GM18520 (cell line): ENCODE measurements at regions not wholly inside any gene's neighbourhood (a gene's known extent, or its start where the extent isn't known, plus 50 kb on each side); places are given as distances from the start of the nearest gene placed in this dataset.

Experiments used
- ATAC-seq: cut with Tn5 transposase; IDR thresholded peaks from one replicate; pipeline ENCODE4 v1.9.1; 2021; ENCODE audit not compliant: unreplicated experiment

DNA sequence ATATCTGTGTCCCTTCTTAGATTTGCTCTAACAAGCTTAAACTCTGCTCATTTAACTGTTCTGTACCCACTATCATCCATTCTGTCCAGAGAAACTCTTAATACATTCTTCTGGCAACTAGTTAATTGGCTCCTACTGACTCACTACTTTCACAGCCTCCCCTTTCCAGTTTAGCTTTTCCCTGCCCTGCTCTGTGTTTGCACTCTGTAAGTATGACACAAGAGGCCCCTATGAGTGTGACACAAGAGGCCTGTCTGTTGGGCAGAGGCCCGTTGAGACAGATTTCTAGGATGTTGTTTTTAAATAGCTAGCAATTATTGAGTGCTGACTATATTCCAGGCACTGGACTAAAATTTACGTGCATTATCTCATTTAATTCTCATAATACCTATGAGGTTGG is 246.0 kb upstream of the DAAM1 start:
- no peak for ATAC-seq

- no peak for ATAC-seq
Measured at GRCh38 chr14:58944343-58944967, 244.0 kb upstream of the DAAM1 start.

- no peak for ATAC-seq
Measured at GRCh38 chr14:58944968-58945356, 243.5 kb upstream of the DAAM1 start.

DNA sequence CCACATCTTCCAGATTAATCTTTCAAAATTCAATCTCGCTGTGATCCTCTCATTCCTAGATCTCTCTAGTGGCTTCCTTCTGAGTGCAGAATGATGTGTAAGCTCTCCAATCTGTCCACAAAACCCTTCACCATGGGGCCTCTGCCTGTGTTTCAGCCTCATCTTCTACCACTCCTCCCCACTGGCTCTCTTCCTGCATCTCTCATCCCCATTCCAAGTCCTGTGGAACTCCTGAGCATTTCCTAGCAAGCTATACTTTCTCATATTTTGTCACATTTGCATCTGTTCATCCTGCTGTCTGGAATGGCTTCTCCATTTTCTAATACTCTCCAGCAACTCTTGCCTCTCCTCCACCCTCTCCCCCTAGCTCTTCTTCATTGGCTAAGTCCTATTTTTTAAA is 242.0 kb upstream of the DAAM1 start:
- no peak for ATAC-seq

GRCh38 chr14:58947156-58947555 is 241.3 kb upstream of the DAAM1 start:
- no peak for ATAC-seq

DNA sequence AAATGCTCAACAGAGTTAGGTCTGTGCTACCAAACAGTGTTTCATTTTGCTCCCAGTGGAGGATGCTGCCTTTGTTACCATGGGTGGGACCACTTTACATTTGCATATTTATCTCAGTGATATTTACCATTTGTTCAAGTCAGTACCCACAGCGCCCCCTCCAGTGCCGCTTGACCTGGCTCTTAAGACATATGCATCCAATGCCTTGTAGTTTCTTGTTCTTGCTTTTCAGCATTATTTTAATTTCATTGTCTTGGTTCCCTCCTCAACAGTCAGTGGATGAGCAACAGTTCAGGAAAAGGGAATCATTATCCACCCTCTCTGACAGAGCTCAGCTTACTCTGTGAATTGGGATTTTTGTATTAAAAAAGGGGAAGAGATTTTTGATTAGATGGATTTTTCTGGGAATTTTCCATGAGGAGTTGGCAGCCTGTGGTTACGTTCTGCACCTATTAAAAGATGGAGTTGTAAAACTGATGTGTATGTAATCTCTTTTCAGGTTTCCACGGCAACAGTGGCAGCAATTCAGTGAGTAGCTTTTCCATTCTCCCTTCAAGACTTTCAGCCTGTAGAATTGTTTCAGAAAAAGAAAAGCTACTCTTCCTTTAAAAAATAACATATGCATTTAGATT is 240.5 kb upstream of the DAAM1 start:
- ATAC-seq: no peak

DNA sequence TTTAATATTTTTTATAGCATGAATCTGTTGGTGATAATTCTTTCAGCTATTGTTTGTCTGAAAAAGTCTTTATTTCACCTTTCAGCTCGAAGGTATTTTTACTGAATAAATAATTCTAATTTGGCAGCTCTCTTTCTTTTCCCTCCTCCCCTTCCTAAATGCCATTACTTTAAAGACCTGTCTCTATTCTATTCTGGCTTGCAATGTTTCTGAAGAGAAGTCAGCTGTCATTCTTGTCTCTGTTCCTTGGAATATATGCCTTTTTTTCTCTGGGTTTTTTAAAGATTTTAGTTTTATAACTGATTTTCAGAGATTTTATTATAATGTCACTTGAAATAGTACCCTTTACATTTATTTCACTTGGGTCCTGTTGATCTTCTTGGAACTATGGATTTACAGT is 237.9 kb upstream of the DAAM1 start:
- ATAC-seq: no peak

DNA sequence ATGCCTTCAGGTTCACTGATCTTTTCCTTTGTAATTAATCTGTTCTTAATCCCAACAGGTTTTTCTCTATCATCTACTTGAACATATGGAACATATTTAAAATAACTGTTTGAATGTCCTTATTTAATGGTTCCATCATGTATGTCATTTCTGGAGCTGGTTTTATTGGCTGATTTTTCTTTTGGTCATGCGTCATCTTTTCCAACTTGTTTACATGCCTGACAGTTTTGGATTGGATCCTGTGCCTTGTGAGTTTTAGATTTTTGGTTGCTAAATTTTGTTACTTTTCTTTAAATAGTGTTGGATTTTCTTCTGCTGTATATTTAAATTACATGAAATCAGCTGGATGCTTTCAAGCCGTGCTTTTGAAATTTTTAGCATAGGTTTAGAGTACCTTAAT is 237.3 kb upstream of the DAAM1 start:
- ATAC-seq: no peak

- no peak for ATAC-seq
Measured at GRCh38 chr14:58954052-58954451, 234.4 kb upstream of the DAAM1 start.

- ATAC-seq: no peak
Measured at GRCh38 chr14:58954901-58955861, 233.3 kb upstream of the DAAM1 start.

- ATAC-seq: no peak
Measured at GRCh38 chr14:58961045-58961731, 227.3 kb upstream of the DAAM1 start.

DNA sequence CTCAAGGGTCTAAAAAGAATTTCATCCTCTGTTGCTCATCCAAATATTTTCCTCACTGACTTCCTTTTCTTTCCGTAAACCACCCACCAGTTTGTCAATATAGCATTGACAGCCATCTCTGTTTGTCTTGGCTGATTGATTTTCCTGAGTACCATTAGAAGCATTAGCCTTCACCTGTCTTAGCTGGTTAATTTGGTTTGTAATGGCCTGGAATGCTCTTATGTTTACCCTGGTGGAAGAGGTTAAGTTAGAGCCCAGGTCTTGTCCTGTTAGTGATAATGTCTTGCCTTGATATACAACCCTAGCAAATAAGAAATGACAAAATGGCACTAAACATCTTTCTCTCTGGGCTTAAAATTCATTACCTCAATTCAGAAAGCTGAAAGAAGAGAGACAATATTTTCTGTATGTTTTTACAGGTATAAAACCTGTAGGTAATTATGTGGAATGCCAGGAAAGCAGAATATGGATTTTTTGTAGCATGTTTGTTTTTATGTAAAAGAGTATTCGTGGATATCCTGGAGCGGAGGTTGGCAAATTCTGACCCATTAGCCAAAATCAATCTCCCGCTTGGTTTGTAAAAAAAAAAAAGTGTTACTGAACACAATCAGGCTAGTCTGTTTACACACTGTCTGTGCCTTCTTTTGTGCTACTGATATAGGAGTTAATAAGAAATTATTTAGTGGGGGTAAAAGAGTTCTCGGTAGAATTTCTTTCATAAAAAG is 224.4 kb upstream of the DAAM1 start:
- no peak for ATAC-seq

GRCh38 chr14:58964598-58964928 is 223.9 kb upstream of the DAAM1 start:
- ATAC-seq: no peak

DNA sequence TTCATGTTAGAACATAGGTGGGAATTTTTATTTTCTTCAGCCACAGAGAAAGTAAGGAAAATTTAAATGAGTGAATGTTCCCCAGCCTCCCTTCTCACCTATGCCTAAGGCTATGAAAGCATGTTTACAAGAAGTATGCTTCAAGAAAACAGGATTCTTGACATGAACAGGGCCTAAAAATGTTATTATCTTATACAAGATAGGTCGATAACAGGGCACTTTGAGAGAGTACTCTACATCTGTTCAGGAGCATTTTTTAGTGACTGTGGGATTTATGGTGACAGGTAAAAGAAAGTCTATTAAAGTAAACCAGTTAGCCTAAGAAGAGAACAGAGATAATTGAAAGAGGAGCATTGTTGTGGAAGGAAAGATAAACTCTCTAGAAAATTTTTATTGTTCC is 222.9 kb upstream of the DAAM1 start:
- no peak for ATAC-seq

GRCh38 chr14:58966997-58967396 is 221.5 kb upstream of the DAAM1 start:
- ATAC-seq: no peak

DNA sequence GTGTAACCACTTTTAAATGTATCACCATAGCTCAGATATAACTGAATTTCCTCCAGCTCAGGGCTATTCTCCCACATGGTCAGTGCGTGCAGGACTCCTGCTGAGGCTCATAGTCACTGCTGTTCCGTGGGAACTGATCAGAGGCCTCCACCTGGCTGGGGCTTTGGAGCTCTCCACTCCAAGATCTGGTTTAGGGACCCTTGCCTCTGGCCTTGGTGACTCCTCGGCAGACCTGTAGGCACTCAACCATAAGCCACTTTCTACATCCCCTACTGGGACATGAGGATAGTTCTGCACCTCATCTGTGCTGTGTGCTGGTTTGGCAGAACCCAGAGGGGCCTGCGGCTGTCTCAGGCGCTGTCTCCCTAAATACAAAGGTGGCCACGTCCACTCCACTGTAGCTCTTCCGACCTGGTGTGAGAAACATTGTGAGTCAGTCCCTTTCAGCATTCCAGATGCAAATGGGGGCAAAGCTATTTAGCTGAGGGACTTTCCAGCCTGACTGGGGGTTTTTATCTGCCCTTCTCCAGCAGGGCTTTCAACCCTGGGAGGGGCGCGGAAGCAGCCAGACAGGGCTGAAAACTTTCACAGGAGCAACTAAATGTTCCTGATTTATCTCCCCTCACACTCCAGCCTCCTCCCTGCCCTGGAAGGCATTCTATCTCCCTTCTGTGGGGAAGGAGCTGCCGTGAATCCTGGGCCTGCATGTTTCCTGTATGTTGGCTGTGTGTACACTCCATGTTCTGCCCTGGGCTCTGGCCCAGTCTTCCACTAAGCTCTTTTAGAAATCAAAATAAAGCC is 218.3 kb upstream of the DAAM1 start:
- ATAC-seq: no peak

GRCh38 chr14:58972233-58973017 is 216.0 kb upstream of the DAAM1 start:
- no peak for ATAC-seq

DNA sequence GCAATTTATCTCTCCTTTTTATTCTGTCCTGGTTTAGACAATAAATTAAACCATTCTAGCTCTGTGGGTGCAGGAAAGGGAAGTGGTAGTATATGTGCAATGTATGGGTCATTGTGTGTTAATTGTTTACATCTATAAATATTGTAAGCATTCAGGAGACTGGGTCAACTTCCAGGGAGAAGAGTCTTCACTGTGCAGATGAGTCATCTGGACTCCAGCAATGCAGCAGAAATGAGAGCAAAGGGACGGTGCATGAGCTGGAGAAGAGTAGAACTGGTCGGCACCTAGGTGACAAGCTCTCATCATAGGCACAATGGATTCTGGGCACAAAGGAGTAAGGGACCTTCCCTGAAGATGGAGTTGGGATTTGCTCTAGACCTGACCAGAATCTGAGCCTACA is 211.1 kb upstream of the DAAM1 start:
- ATAC-seq: no peak

DNA sequence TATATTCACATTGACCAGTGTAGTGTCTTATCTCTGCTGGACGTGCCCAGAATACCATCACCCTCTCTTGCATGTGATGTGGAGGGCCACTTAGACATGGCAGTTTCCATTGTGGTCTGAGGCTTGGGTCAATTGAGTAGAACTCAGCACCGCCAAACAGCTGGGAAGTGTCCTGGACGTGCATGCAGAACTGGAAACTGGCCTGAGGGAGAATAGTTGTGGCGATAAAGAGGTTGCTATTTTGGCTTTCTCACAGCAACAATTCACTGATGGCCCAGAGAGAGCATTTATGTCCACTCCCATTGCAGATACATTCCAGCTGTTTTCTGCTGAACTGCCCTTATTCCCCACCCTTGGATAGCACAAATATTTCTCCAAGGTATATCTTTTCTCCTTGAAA is 210.1 kb upstream of the DAAM1 start:
- ATAC-seq: no peak
